ENCODE measurements at regions not wholly inside any gene's neighbourhood (a gene's known extent, or its start where the extent isn't known, plus 50 kb on each side); places are given as distances from the start of the nearest gene placed in this dataset.

DNA sequence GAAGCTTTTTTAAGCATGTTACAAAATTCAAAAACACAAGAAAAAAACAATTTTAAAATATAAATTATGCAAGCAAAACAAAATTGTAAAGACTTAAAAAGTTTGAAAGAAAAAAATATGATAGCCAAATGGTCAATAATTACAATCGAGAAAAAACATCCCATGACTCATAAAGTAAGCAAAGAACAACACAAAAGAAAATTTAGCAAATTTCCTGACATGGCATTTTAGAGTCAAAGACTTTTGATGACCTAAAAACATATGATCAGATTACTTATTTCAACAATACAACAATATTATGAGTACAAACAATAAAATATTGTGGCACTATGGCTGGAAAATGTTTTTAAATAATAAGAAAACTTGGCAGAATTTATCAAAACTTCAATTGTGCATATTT lies 312.1 kb upstream of the MEOX2 start:
- TF ChIP-seq POLR2A (IDR thresholded peaks at IDR 0.05) = no peak
- TF ChIP-seq, protein P1, sequence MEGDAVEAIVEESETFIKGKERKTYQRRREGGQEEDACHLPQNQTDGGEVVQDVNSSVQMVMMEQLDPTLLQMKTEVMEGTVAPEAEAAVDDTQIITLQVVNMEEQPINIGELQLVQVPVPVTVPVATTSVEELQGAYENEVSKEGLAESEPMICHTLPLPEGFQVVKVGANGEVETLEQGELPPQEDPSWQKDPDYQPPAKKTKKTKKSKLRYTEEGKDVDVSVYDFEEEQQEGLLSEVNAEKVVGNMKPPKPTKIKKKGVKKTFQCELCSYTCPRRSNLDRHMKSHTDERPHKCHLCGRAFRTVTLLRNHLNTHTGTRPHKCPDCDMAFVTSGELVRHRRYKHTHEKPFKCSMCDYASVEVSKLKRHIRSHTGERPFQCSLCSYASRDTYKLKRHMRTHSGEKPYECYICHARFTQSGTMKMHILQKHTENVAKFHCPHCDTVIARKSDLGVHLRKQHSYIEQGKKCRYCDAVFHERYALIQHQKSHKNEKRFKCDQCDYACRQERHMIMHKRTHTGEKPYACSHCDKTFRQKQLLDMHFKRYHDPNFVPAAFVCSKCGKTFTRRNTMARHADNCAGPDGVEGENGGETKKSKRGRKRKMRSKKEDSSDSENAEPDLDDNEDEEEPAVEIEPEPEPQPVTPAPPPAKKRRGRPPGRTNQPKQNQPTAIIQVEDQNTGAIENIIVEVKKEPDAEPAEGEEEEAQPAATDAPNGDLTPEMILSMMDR (IDR thresholded peaks at IDR 0.05) = no peak

Data from tibial nerve (tissue), 3 donors.